Neuronal stem cell (in vitro differentiated cells): ENCODE measurements at regions not wholly inside any gene's neighbourhood (a gene's known extent, or its start where the extent isn't known, plus 50 kb on each side); places are given as distances from the start of the nearest gene placed in this dataset.

ENCODE experiments used
- DNase-seq: peaks from one replicate; pipeline ENCODE4 v3.0.0-alpha.2; 2013; ENCODE audit warnings: low spot score
- H2AFZ ChIP-seq: one replicate; pipeline ENCODE4 v1.6.1; 2013; ENCODE audit warnings: mild to moderate bottlenecking, low read length, inconsistent platforms
- H2AK5ac ChIP-seq: 2 replicates; pipeline ENCODE4 v1.6.1; 2013; ENCODE audit warnings: low read depth, mild to moderate bottlenecking, inconsistent platforms, low read length, moderate library complexity, mixed read lengths
- H2BK120ac ChIP-seq: 2 replicates; pipeline ENCODE4 v1.6.1; 2013; ENCODE audit warnings: low read depth, mild to moderate bottlenecking, inconsistent platforms, low read length, moderate library complexity, mixed read lengths
- H2BK12ac ChIP-seq: one replicate; pipeline ENCODE4 v1.6.1; 2013; ENCODE audit warnings: low read length, inconsistent platforms
- H2BK15ac ChIP-seq: 2 replicates; pipeline ENCODE4 v1.6.1; 2013; ENCODE audit warnings: mild to moderate bottlenecking, low read length, inconsistent platforms, mixed read lengths
- H2BK5ac ChIP-seq: one replicate; pipeline ENCODE4 v1.6.1; 2013; ENCODE audit warnings: inconsistent platforms, mild to moderate bottlenecking, low read length, moderate library complexity
- H3K14ac ChIP-seq: one replicate; pipeline ENCODE4 v1.6.1; 2013; ENCODE audit warnings: low read length, inconsistent platforms
- H3K18ac ChIP-seq: 2 replicates; pipeline ENCODE4 v1.6.1; 2013; ENCODE audit warnings: low read length, inconsistent platforms
- H3K23ac ChIP-seq: 2 replicates; pipeline ENCODE4 v1.6.1; 2013; ENCODE audit warnings: low read depth, mild to moderate bottlenecking, mixed read lengths, low read length, inconsistent platforms; ENCODE audit not compliant: poor library complexity
- H3K27ac ChIP-seq: replicated peaks from 3 replicates; pipeline ENCODE4 v1.5.1; 2013; ENCODE audit warnings: low read length, inconsistent platforms
- H3K27me3 ChIP-seq, 3 experiments: 2 replicates each; pipeline ENCODE4 v1.6.1; 2013; ENCODE audit warnings: low read length in 3 of 3, mild to moderate bottlenecking in 2 of 3, inconsistent platforms in 1 of 3, low read depth in 1 of 3, mixed read lengths in 1 of 3, moderate library complexity in 1 of 3; ENCODE audit not compliant: control insufficient read depth in 3 of 3, insufficient read depth in 3 of 3
- H3K36me3 ChIP-seq, 2 donors: replicated peaks in 1 of 2; 2 replicates each; pipeline ENCODE4 v1.6.1; 2013; ENCODE audit warnings: low read length in 2 of 2; ENCODE audit not compliant: control insufficient read depth in 2 of 2, insufficient read depth in 2 of 2
- H3K4ac ChIP-seq: 2 replicates; pipeline ENCODE4 v1.6.1; 2013; ENCODE audit warnings: inconsistent platforms, mild to moderate bottlenecking, low read length, moderate library complexity
- H3K4me1 ChIP-seq, 2 donors: 1 replicate in 1 of 2; 2 replicates in 1 of 2; pipeline ENCODE4 v1.6.1; 2013; ENCODE audit warnings: low read length in 2 of 2, low read depth in 1 of 2; ENCODE audit not compliant: control insufficient read depth in 2 of 2, insufficient read depth in 1 of 2
- H3K4me2 ChIP-seq: one replicate; pipeline ENCODE4 v1.6.1; 2013; ENCODE audit warnings: mild to moderate bottlenecking, low read length, inconsistent platforms; ENCODE audit not compliant: insufficient read depth, poor library complexity, severe bottlenecking
- H3K4me3 ChIP-seq, 2 donors: 2 replicates each; pipeline ENCODE4 v1.5.1; 2013; ENCODE audit warnings: low read length in 2 of 2, mild to moderate bottlenecking in 2 of 2, inconsistent platforms in 1 of 2, moderate library complexity in 1 of 2
- H3K79me1 ChIP-seq: one replicate; pipeline ENCODE4 v1.6.1; 2013; ENCODE audit warnings: low read depth, mild to moderate bottlenecking, inconsistent platforms, low read length, moderate library complexity
- H3K9ac ChIP-seq: one replicate; pipeline ENCODE4 v1.6.1; 2013; ENCODE audit warnings: mild to moderate bottlenecking, low read depth, low read length, inconsistent platforms; ENCODE audit not compliant: poor library complexity
- H3K9me3 ChIP-seq, 2 donors: replicated peaks in 1 of 2; 2 replicates each; pipeline versions ENCODE3 to v1.6.1; 2013; ENCODE audit warnings: low read length in 2 of 2, mild to moderate bottlenecking in 2 of 2, inconsistent platforms in 1 of 2, low read depth in 1 of 2, mixed read lengths in 1 of 2, moderate library complexity in 1 of 2; ENCODE audit not compliant: control insufficient read depth in 2 of 2, insufficient read depth in 1 of 2
- H4K8ac ChIP-seq: one replicate; pipeline ENCODE4 v1.6.1; 2013; ENCODE audit warnings: low read depth, mild to moderate bottlenecking, inconsistent platforms, low read length, moderate library complexity
- H4K91ac ChIP-seq: one replicate; pipeline ENCODE4 v1.6.1; 2013; ENCODE audit warnings: low read length, low read depth, mild to moderate bottlenecking, inconsistent platforms; ENCODE audit not compliant: poor library complexity
- WGBS, 2 donors: extraction: QIAGEN DNeasy Blood & Tissue Kit; methylation state at CpG; one replicate each; pipeline ENCODE4 v1.1.7; 2013; ENCODE audit warnings: missing lambda C conversion rate in 2 of 2, mixed read lengths in 1 of 2; ENCODE audit not compliant: insufficient read length in 2 of 2, insufficient replicate concordance in 1 of 2; ENCODE audit errors: extremely low coverage in 2 of 2; 5-methylcytosine and 5-hydroxymethylcytosine counted together

- no peak for DNase-seq
- no peak overlapping the region for H3K9ac ChIP-seq
- no peak overlapping the region for H2BK15ac ChIP-seq
- no peak overlapping the region for H2BK120ac ChIP-seq
- no CpG with 5 or more reads among the region's 2 CpGs for WGBS, 2 donors
- H3K4ac ChIP-seq = no peak overlapping the region
- no peak overlapping the region for H3K4me2 ChIP-seq
- no peak overlapping the region for H3K23ac ChIP-seq
- no peak overlapping the region for H4K8ac ChIP-seq
- no peak overlapping the region for H4K91ac ChIP-seq
- no peak overlapping the region for H3K14ac ChIP-seq
- H2BK5ac ChIP-seq = no peak overlapping the region
- no peaks in the 10 kb centered on the region for H3K36me3 ChIP-seq
- H3K4me1 ChIP-seq = no peaks in the 10 kb centered on the region
- H3K4me3 ChIP-seq = no peak overlapping the region
- no peak overlapping the region for H2AFZ ChIP-seq
- H3K27ac ChIP-seq = no peak overlapping the region
- H3K79me1 ChIP-seq = no peaks in the 10 kb centered on the region
- H2AK5ac ChIP-seq = no peak overlapping the region
- H3K27me3 ChIP-seq = peaks cover 0 to 44% (median 0%) of the 10 kb centered on the region in 3 experiments
- no peaks in the 10 kb centered on the region for H3K9me3 ChIP-seq
- no peak overlapping the region for H2BK12ac ChIP-seq
- H3K18ac ChIP-seq = no peak overlapping the region
Measured at GRCh38 chr6:114446342-114446741, 103.5 kb upstream of the HS3ST5 start.

- H3K4me2 ChIP-seq = no peak overlapping the region
- peaks cover 0 to 49% (median 0%) of the 10 kb centered on the region in 3 experiments for H3K27me3 ChIP-seq
- H4K91ac ChIP-seq = no peak overlapping the region
- no peak overlapping the region for H2BK12ac ChIP-seq
- no peak overlapping the region for H2BK5ac ChIP-seq
- no peak overlapping the region for H3K9ac ChIP-seq
- no peaks in the 10 kb centered on the region for H3K36me3 ChIP-seq
- no CpG with 5 or more reads among the region's 2 CpGs for WGBS, 2 donors
- no peak overlapping the region for H3K23ac ChIP-seq
- no peak overlapping the region for H3K18ac ChIP-seq
- H2BK120ac ChIP-seq = no peak overlapping the region
- H3K79me1 ChIP-seq = no peaks in the 10 kb centered on the region
- no peak for DNase-seq
- H2AFZ ChIP-seq = no peak overlapping the region
- H3K14ac ChIP-seq = no peak overlapping the region
- H3K27ac ChIP-seq = no peak overlapping the region
- H3K4ac ChIP-seq = no peak overlapping the region
- H2AK5ac ChIP-seq = no peak overlapping the region
- H3K4me3 ChIP-seq = no peak overlapping the region
- H4K8ac ChIP-seq = no peak overlapping the region
- no peaks in the 10 kb centered on the region for H3K9me3 ChIP-seq
- H2BK15ac ChIP-seq = no peak overlapping the region
- no peaks in the 10 kb centered on the region for H3K4me1 ChIP-seq
Measured at GRCh38 chr6:114445846-114446245, 103.0 kb upstream of the HS3ST5 start.

GRCh38 chr6:114439411-114439810 is 96.6 kb upstream of the HS3ST5 start:
- Histone ChIP-seq H3K4me3 (no peak overlapping the region), H3K36me3 (no peaks in the 10 kb centered on the region), H3K4me1 (no peaks in the 10 kb centered on the region), H3K27me3 (peaks cover 0 to 77% (median 0%) of the 10 kb centered on the region in 3 experiments), H2BK120ac (no peak overlapping the region), H3K18ac (no peak overlapping the region), H2BK15ac (no peak overlapping the region), H3K14ac (no peak overlapping the region), H3K27ac (no peak overlapping the region), H3K4ac (no peak overlapping the region), H2BK12ac (no peak overlapping the region), H3K23ac (no peak overlapping the region), H3K9me3 (no peaks in the 10 kb centered on the region), H2AFZ (no peak overlapping the region), H3K4me2 (no peak overlapping the region), H4K8ac (no peak overlapping the region), H2BK5ac (no peak overlapping the region), H2AK5ac (no peak overlapping the region), H3K79me1 (no peaks in the 10 kb centered on the region), H4K91ac (no peak overlapping the region), H3K9ac (no peak overlapping the region)
- no CpG with 5 or more reads among the region's 1 CpG for WGBS, 2 donors
- no peak for DNase-seq

- Histone ChIP-seq H3K27ac (no peak overlapping the region), H3K27me3 (peaks cover 0 to 64% (median 0%) of the 10 kb centered on the region in 3 experiments), H3K4me1 (peaks cover 0 to 2% of the 10 kb centered on the region in 2 donors), H2AK5ac (no peak overlapping the region), H4K8ac (no peak overlapping the region), H3K79me1 (no peaks in the 10 kb centered on the region), H3K14ac (no peak overlapping the region), H3K9ac (no peak overlapping the region), H2AFZ (no peak overlapping the region), H2BK5ac (no peak overlapping the region), H3K4me3 (no peak overlapping the region), H3K4me2 (no peak overlapping the region), H2BK12ac (no peak overlapping the region), H3K4ac (no peak overlapping the region), H2BK120ac (no peak overlapping the region), H3K18ac (no peak overlapping the region), H3K9me3 (no peaks in the 10 kb centered on the region), H3K36me3 (no peaks in the 10 kb centered on the region), H3K23ac (no peak overlapping the region), H2BK15ac (no peak overlapping the region), H4K91ac (no peak overlapping the region)
- no peak for DNase-seq
- WGBS, 2 donors = no CpG with 5 or more reads among the region's 1 CpG
Measured at GRCh38 chr6:114437235-114437634, 94.4 kb upstream of the HS3ST5 start.
